ENCODE measurements at regions not wholly inside any gene's neighbourhood (a gene's known extent, or its start where the extent isn't known, plus 50 kb on each side); places are given as distances from the start of the nearest gene placed in this dataset.

DNA sequence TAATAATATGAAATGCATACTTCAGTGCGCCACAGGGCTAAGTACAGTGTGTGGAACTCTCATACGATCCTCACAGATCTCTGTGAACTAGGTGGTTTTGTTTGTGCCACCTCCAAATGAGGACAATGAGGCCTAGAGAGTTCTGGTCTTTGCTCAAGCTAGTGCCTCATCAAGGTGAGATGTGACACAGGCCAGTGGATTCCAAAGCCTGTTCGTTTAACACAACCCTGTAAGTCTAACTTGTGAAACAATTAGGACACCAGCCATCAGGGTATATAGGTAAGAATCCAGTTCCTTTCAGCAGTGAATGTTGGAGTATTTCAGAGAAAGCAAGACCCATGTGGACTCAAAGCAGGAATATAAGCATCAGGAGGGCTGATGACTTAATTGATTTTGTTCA, 130.7 kb upstream of the GAS1 start:
- Histone ChIP-seq H3K4me1 (replicated peaks in 1 of 4; ENCODE audit: control insufficient read depth in 3 of 4, insufficient read depth in 4 of 4, low read length in 3 of 4) (no peaks in the 10 kb centered on the region), H2BK120ac (replicated peaks; ENCODE audit: low read depth, low read length) (no peak overlapping the region), H3K36me3 (ENCODE audit: control insufficient read depth in 2 of 4, insufficient read depth in 4 of 4, low read length in 3 of 4) (no peaks in the 10 kb centered on the region), H2AFZ (ENCODE audit: low read length) (no peak overlapping the region), H3K9ac (replicated peaks in 1 of 4; ENCODE audit: extremely low read depth in 1 of 4, low read depth in 3 of 4, low read length in 3 of 4) (no peak overlapping the region), H3K56ac (replicated peaks; ENCODE audit: insufficient read length, low read depth, low read length) (no peak overlapping the region), H3K14ac (ENCODE audit: insufficient read length) (no peak overlapping the region), H2BK5ac (ENCODE audit: low read depth, low read length) (no peak overlapping the region), H3K23ac (ENCODE audit: insufficient read length) (no peak overlapping the region), H2AK5ac (ENCODE audit: low read depth, low read length) (no peak overlapping the region), H4K8ac (ENCODE audit: extremely low read depth, insufficient read depth, low read length) (no peak overlapping the region), H2BK20ac (ENCODE audit: low read length) (no peak overlapping the region), H4K20me1 (replicated peaks in 1 of 2; ENCODE audit: control insufficient read depth in 1 of 2, insufficient read depth in 2 of 2, low read length in 2 of 2) (no peaks in the 10 kb centered on the region), H3K79me2 (ENCODE audit: control insufficient read depth in 1 of 2, insufficient read depth in 2 of 2, low read length in 2 of 2) (no peaks in the 10 kb centered on the region), H4K91ac (replicated peaks; ENCODE audit: insufficient read length, low read length) (no peak overlapping the region), H3K4me2 (ENCODE audit: insufficient read depth in 1 of 2, low read depth in 2 of 2, low read length in 2 of 2) (no peak overlapping the region), H3K9me3 (ENCODE audit: insufficient read depth in 2 of 2, low read depth in 1 of 2, low read length in 1 of 2) (no peaks in the 10 kb centered on the region; a peak in 1 of 4 replicates), H3K4ac (replicated peaks; ENCODE audit: insufficient read length, low read depth, low read length) (no peak overlapping the region), H4K5ac (ENCODE audit: insufficient read length, low read depth, low read length) (no peak overlapping the region), H3K4me3 (ENCODE audit: extremely low read depth in 1 of 4, insufficient read depth in 2 of 4, low read depth in 3 of 4, low read length in 4 of 4) (no peak overlapping the region), H3K27ac (ENCODE audit: low read depth, low read length) (no peak overlapping the region), H2BK12ac (ENCODE audit: low read depth, low read length) (no peak overlapping the region), H2BK15ac (ENCODE audit: low read length) (no peak overlapping the region), H3K18ac (ENCODE audit: extremely low read depth, low read length) (no peak overlapping the region), H3K27me3 (replicated peaks in 1 of 4; ENCODE audit: control insufficient read depth in 3 of 4, extremely low read depth in 1 of 4, insufficient read depth in 3 of 4, low read length in 3 of 4) (peaks cover 0 to under 1% (median 0%) of the 10 kb centered on the region in 4 experiments; a peak in 1 of 7 replicates), H3K23me2 (ENCODE audit: low read depth, low read length) (no peaks in the 10 kb centered on the region), H3K79me1 (ENCODE audit: low read depth, low read length) (no peaks in the 10 kb centered on the region)
- TF ChIP-seq HDAC2 (IDR thresholded peaks at IDR 0.05; ENCODE audit: borderline replicate concordance in 1 of 2, low read depth in 2 of 2, low read length in 2 of 2) (no peak), POU5F1 (IDR thresholded peaks at IDR 0.05; ENCODE audit: low read depth, low read length) (no peak), KDM1A (IDR thresholded peaks at IDR 0.05; ENCODE audit: borderline replicate concordance, low read length) (no peak), CBX8 (IDR thresholded peaks at IDR 0.05; ENCODE audit: borderline replicate concordance, low read depth, low read length) (no peak), SP1 (IDR thresholded peaks at IDR 0.05; ENCODE audit: low read depth, low read length) (no peak), BCL11A (IDR thresholded peaks at IDR 0.05; ENCODE audit: low read depth in 2 of 2, low read length in 2 of 2) (no peak), JUN (IDR thresholded peaks at IDR 0.05; ENCODE audit: low read depth, low read length) (no peak), EGR1 (IDR thresholded peaks at IDR 0.05; ENCODE audit: borderline replicate concordance, low read depth, low read length) (no peak), BRCA1 (IDR thresholded peaks at IDR 0.05; ENCODE audit: low read depth, low read length) (no peak), NANOG (IDR thresholded peaks at IDR 0.05; ENCODE audit: insufficient read depth, low read depth, low read length, poor library complexity, severe bottlenecking) (no peak), RNF2 (IDR thresholded peaks at IDR 0.05; ENCODE audit: borderline replicate concordance, low read depth, low read length, missing control alignments, poor library complexity, severe bottlenecking) (no peak)
- TF ChIP-seq, protein P1, sequence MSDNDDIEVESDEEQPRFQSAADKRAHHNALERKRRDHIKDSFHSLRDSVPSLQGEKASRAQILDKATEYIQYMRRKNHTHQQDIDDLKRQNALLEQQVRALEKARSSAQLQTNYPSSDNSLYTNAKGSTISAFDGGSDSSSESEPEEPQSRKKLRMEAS (IDR thresholded peaks at IDR 0.05) = no peak
- TF ChIP-seq, protein P2, sequence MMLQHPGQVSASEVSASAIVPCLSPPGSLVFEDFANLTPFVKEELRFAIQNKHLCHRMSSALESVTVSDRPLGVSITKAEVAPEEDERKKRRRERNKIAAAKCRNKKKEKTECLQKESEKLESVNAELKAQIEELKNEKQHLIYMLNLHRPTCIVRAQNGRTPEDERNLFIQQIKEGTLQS (IDR thresholded peaks at IDR 0.05; ENCODE audit: insufficient read depth, low read depth, low read length) = no peak
- FAIRE-seq (no peak), DNase-seq (ENCODE audit: low read depth in 1 of 2, low spot score in 2 of 2) (no peak)
- 82% methylated on average over 3 of the region's 3 CpGs; no CpG with 5 or more reads in 1 of the 2 experiments for WGBS, 2 experiments (ENCODE audit: extremely low coverage in 1 of 2, insufficient coverage in 1 of 2, insufficient read length in 1 of 2, insufficient replicate concordance in 2 of 2, low coverage in 1 of 2, low lambda C conversion rate in 2 of 2, missing lambda C conversion rate in 1 of 2)
- ChIA-PET POLR2A (ENCODE audit: partially characterized antibody) (no interaction called here), CTCF (ENCODE audit: partially characterized antibody) (interaction anchor here (0.6 to 1.1 kb wide), 2 partner anchors 53 to 159 kb away, joined by 3 read pairs; no protein-coding TSS in a partner anchor)
